ENCODE measurements at regions not wholly inside any gene's neighbourhood (a gene's known extent, or its start where the extent isn't known, plus 50 kb on each side); places are given as distances from the start of the nearest gene placed in this dataset.

GRCh38 chr2:225740086-225740485 lies 340.6 kb downstream of the NYAP2 start:
- DNase-seq (ENCODE audit: low read depth) = peak; percentile 49

- no peak for DNase-seq (ENCODE audit: low read depth)
These were observed 339.8 kb downstream of the NYAP2 start for GRCh38 chr2:225739328-225739727.

GRCh38 chr2:225738735-225739134 lies 339.2 kb downstream of the NYAP2 start:
- DNase-seq (ENCODE audit: low read depth) = no peak

- DNase-seq (ENCODE audit: low read depth) = peak; percentile 46
These were observed 338.0 kb downstream of the NYAP2 start for GRCh38 chr2:225737556-225737955.

- DNase-seq (ENCODE audit: low read depth) = peak; percentile 76
These were observed 336.3 kb downstream of the NYAP2 start for GRCh38 chr2:225735844-225736243.

- no peak for DNase-seq (ENCODE audit: low read depth)
These were observed 326.2 kb downstream of the NYAP2 start for GRCh38 chr2:225725726-225726125.

Measured in HS-5 (cell line).